Subcutaneous abdominal adipose tissue (tissue), 5 donors: ENCODE measurements at regions not wholly inside any gene's neighbourhood (a gene's known extent, or its start where the extent isn't known, plus 50 kb on each side); places are given as distances from the start of the nearest gene placed in this dataset.

Experiments used
- H3K27ac ChIP-seq: one replicate; pipeline ENCODE4 v1.7.0; 2013; ENCODE audit warnings: low read depth, mild to moderate bottlenecking, inconsistent platforms, low read length, moderate library complexity
- H3K27me3 ChIP-seq, 5 donors: one replicate each; pipeline ENCODE4 v1.7.0; 2013; ENCODE audit warnings: low read length in 5 of 5, inconsistent platforms in 1 of 5; ENCODE audit not compliant: control insufficient read depth in 5 of 5, insufficient read depth in 4 of 5
- H3K36me3 ChIP-seq, 5 donors: one replicate each; pipeline ENCODE4 v1.7.0; 2013; ENCODE audit warnings: low read length in 5 of 5; ENCODE audit not compliant: control insufficient read depth in 5 of 5, insufficient read depth in 5 of 5
- H3K4me1 ChIP-seq, 5 donors: one replicate each; pipeline ENCODE4 v1.7.0; 2013; ENCODE audit warnings: low read length in 5 of 5, mild to moderate bottlenecking in 3 of 5, moderate library complexity in 1 of 5; ENCODE audit not compliant: control insufficient read depth in 5 of 5, insufficient read depth in 5 of 5
- H3K4me3 ChIP-seq, 5 donors: one replicate each; pipeline ENCODE4 v1.7.0; 2013; ENCODE audit warnings: low read length in 5 of 5, low read depth in 1 of 5
- H3K9ac ChIP-seq, 5 donors: one replicate each; pipeline ENCODE4 v1.7.0; 2013; ENCODE audit warnings: low read length in 5 of 5, mild to moderate bottlenecking in 4 of 5, moderate library complexity in 3 of 5
- H3K9me3 ChIP-seq, 5 donors: one replicate each; pipeline ENCODE4 v1.7.0; 2013; ENCODE audit warnings: low read length in 5 of 5; ENCODE audit not compliant: control insufficient read depth in 5 of 5
- donor health status: healthy.
- donor health status: healthy.
- donor health status: healthy.
- donor health status: healthy.
- donor health status: healthy.

DNA sequence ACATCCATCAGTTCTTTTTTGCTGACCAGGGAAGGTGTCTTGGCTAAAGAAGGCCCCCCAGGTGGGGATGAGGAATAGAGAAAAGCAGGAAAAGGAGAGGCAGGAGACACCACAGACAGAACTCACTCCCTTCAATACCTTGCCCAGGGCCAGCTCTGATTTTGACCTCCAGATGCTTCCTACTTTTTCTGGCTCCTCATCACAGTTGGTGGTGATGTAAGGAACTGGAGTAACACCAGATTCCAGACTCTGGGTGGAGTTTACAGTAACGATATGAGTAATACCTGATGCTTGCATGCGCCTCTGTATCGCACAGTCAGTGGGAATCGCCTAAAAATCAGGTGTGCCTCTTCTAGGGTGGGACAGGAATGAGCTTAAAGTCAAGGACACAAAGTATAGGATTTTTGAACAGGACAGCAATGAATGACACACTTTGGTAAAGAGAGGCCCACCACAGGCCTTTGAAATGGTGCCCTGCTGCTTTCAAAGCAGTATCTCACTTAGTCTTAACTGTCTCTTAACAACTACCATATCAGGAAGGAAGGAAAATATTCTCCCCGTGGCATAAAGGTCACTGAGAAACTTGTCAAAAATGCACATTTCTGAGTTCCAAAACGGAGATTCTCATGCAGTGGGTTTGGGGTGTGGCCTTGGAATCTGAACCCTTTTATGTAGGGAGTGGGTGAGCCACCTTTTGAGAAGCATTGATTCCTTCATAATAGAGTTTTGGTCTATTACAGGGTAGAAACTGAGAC is 140.8 kb downstream of the SNX19 start:
- no peaks in the 10 kb centered on the region for H3K9me3 ChIP-seq
- H3K27me3 ChIP-seq, result no peaks in the 10 kb centered on the region
- no peaks in the 10 kb centered on the region for H3K36me3 ChIP-seq
- no peak overlapping the region for H3K9ac ChIP-seq
- H3K4me3 ChIP-seq, result no peak overlapping the region
- no peak overlapping the region for H3K27ac ChIP-seq
- peaks cover 2 to 46% (median 38%) of the 10 kb centered on the region in 5 donors for H3K4me1 ChIP-seq

DNA sequence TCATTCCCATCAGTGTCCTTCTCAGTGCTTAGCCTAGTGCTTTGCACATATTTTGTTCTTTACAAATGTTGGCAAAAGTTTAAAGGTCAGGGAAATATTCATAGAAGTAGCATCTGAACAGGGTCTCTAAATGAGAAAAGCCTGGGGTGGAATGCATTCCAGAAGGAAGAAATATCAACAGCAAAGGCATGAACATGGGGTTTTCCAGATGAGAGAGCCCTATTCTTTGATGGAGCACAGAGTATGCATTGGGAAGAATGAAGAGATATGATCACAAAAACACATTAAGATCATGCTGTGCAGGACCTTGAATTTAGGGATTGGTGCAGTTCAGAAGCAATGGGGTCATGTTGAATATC is 140.2 kb downstream of the SNX19 start:
- H3K9me3 ChIP-seq, result no peaks in the 10 kb centered on the region
- H3K4me1 ChIP-seq, result peaks cover 2 to 42% (median 33%) of the 10 kb centered on the region in 5 donors
- H3K27ac ChIP-seq, result no peak overlapping the region
- H3K27me3 ChIP-seq, result no peaks in the 10 kb centered on the region
- no peaks in the 10 kb centered on the region for H3K36me3 ChIP-seq
- no peak overlapping the region for H3K4me3 ChIP-seq
- no peak overlapping the region for H3K9ac ChIP-seq

DNA sequence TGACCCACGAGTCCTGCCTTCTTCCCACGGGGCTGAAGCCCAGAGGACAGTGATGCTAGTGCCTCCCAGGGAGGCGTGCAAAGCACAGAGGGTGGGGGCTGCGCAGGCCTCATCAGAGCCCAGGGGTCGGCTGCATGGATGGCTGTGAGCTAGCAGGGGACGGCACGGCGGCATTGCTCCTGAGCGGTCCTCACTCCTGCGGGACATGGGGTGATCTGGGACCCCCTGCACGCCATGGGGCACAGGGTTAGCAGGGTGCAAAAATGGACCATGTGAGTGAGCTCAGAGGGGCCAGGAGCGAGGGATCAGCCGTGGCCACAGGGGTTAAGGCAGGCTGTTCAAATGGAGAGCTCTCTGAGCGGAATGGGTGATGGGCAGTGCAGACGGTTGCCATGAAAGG is 138.3 kb downstream of the SNX19 start:
- Histone ChIP-seq H3K36me3 (no peaks in the 10 kb centered on the region), H3K4me1 (peaks cover 2 to 35% (median 24%) of the 10 kb centered on the region in 5 donors), H3K4me3 (no peak overlapping the region), H3K9ac (no peak overlapping the region), H3K27me3 (no peaks in the 10 kb centered on the region), H3K9me3 (no peaks in the 10 kb centered on the region), H3K27ac (no peak overlapping the region)

- H3K9ac ChIP-seq, result no peak overlapping the region
- H3K9me3 ChIP-seq, result no peaks in the 10 kb centered on the region
- H3K4me1 ChIP-seq, result peaks cover 2 to 35% (median 25%) of the 10 kb centered on the region in 5 donors
- H3K27ac ChIP-seq, result no peak overlapping the region
- H3K4me3 ChIP-seq, result no peak overlapping the region
- H3K27me3 ChIP-seq, result no peaks in the 10 kb centered on the region
- H3K36me3 ChIP-seq, result no peaks in the 10 kb centered on the region
Observed at GRCh38 chr11:130778705-130779104, 137.6 kb downstream of the SNX19 start.

GRCh38 chr11:130779267-130779666 is 137.0 kb downstream of the SNX19 start:
- H3K4me1 ChIP-seq, result peaks cover 2 to 30% (median 23%) of the 10 kb centered on the region in 5 donors
- H3K9ac ChIP-seq, result no peak overlapping the region
- H3K4me3 ChIP-seq, result no peak overlapping the region
- H3K36me3 ChIP-seq, result no peaks in the 10 kb centered on the region
- H3K27me3 ChIP-seq, result no peaks in the 10 kb centered on the region
- no peaks in the 10 kb centered on the region for H3K9me3 ChIP-seq
- no peak overlapping the region for H3K27ac ChIP-seq

DNA sequence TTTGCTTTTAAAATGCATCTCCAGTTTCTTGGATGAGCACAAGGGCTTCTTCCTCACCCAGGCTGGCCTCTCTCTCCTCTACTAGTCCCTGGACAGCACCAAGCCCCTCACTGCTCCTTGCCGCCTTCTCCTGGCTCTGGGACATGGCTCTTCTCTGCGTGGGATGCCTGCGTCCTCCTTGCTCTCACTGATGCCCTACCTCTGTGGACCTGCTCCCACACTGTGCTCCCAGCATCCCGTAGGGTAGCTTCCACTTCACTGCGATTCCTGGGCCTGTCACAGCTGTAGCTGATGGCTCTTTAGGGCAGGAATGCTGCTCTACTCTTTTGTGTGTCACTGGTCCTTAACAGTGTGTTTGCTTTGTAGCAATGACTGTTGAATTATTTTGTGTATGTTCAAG is 136.3 kb downstream of the SNX19 start:
- Histone ChIP-seq H3K9me3 (no peaks in the 10 kb centered on the region), H3K27me3 (no peaks in the 10 kb centered on the region), H3K4me3 (no peak overlapping the region), H3K27ac (no peak overlapping the region), H3K4me1 (peaks cover 0 to 23% (median 17%) of the 10 kb centered on the region in 5 donors), H3K9ac (no peak overlapping the region), H3K36me3 (no peaks in the 10 kb centered on the region)

GRCh38 chr11:130780437-130780836 is 135.8 kb downstream of the SNX19 start:
- no peak overlapping the region for H3K27ac ChIP-seq

DNA sequence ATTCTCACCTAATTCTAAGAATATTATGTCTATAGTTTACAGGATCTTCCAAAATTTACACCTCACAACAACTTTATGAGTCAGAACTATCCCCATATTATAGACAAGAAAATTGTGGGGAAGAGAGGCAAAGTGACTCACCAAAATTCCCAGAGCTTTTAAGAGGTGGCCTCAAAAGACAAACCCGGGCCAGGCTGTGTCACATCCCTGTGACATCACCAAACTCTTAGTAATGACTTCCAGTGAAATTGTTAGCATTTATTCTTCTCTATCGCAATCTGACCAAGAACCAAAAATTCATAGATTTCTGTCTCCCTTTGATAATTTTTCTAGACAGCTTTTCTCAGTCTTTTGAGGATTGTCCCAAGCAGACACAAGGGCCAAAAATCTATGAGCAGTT is 134.3 kb downstream of the SNX19 start:
- Histone ChIP-seq H3K9me3 (no peaks in the 10 kb centered on the region), H3K4me1 (peaks cover 0 to 18% (median 15%) of the 10 kb centered on the region in 5 donors), H3K36me3 (no peaks in the 10 kb centered on the region), H3K4me3 (no peak overlapping the region), H3K9ac (peak overlapping the region in 1 of 5 donors; percentile 43), H3K27me3 (no peaks in the 10 kb centered on the region), H3K27ac (peak overlapping the region; percentile 32)

More at GRCh38 chr11:130780437-130780836, 135.8 kb downstream of the SNX19 start:
- Histone ChIP-seq H3K27me3 (no peaks in the 10 kb centered on the region), H3K4me1 (peaks cover 0 to 18% (median 15%) of the 10 kb centered on the region in 5 donors), H3K36me3 (no peaks in the 10 kb centered on the region), H3K4me3 (no peak overlapping the region), H3K9me3 (no peaks in the 10 kb centered on the region), H3K9ac (no peak overlapping the region)

DNA sequence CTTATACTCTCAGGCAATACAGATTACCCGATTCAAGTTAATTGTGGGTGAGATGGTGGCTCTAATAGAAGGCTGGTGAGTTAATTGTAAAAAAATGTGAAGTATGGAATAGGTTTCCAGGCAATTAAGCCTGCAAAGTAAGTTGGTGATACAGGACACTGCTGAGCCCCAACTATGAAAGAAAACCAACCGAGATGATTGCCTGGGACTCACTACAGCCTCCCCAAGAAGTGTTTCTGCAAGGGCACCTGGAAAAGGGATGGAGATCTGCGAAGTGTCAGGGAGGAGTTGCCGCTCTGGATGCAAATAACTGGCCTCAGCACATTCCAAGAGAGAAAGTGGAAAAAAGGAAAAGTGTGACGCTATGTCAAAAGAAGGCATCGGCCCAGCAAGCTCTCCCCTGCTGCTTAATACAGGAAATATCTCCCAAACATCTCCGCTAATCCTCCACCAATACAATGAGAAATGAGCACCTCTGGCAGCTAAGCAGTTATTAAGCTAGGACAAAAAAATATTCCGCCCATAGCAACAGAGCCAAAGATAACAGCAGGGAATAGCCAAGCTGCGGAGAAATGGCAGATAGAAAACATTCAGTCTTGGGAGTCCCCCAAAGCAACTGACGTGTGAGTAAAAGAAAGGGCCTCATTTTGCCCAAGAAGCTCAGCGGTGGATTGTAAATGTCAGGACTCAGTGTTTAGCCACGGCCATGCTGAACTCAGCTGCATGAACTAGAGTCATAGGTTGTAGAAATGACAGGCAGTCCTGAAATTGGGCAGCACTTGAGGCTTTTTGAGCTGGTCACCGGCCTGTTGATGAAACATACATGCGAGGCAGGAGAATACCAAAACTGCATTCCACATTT is 133.7 kb downstream of the SNX19 start:
- Histone ChIP-seq H3K9me3 (no peaks in the 10 kb centered on the region), H3K27me3 (no peaks in the 10 kb centered on the region), H3K36me3 (no peaks in the 10 kb centered on the region), H3K27ac (peak overlapping the region; percentile 26), H3K4me3 (no peak overlapping the region), H3K9ac (peak overlapping the region in 2 of 5 donors; percentile 10 to 43), H3K4me1 (peaks cover 0 to 18% (median 15%) of the 10 kb centered on the region in 5 donors)

- H3K9me3 ChIP-seq, result no peaks in the 10 kb centered on the region
- H3K27me3 ChIP-seq, result no peaks in the 10 kb centered on the region
- no peaks in the 10 kb centered on the region for H3K36me3 ChIP-seq
- peaks cover 0 to 18% (median 15%) of the 10 kb centered on the region in 5 donors for H3K4me1 ChIP-seq
- H3K4me3 ChIP-seq, result no peak overlapping the region
- H3K27ac ChIP-seq, result peak overlapping the region; percentile 26
- H3K9ac ChIP-seq, result no peak overlapping the region
Observed at GRCh38 chr11:130783323-130783722, 133.0 kb downstream of the SNX19 start.
